HepG2 (cell line): ENCODE measurements at regions not wholly inside any gene's neighbourhood (a gene's known extent, or its start where the extent isn't known, plus 50 kb on each side); places are given as distances from the start of the nearest gene placed in this dataset.

Experiments
- ATAC-seq: fragments of 200-7000 bp; cut with Tn5 transposase; 3 replicates; pipeline ENCODE4 v1.9.1; 2020; ENCODE audit warnings: mild to moderate bottlenecking, moderate library complexity
- BruUV-seq: library from RNA; stranded (reverse); fragments of 400-500 nt; replicated peaks from 2 replicates; lab custom pipeline; 2021; lab: Mats Ljungman, UMichigan
- CTCF ChIA-PET: fragments of 300-600 bp; formaldehyde crosslinking; extraction: SDS; loops from one replicate; lab custom pipeline; 2021; ENCODE audit warnings: low total read pairs, inconsistent platforms, low intra/inter-chr PET ratio; lab: Yijun Ruan, JAX
- POLR2A ChIA-PET: fragments of 350-600 bp; sonication (Branson Sonifier 250); formaldehyde crosslinking; loops from one replicate; lab custom pipeline; 2020; ENCODE audit warnings: antibody characterized with exemption, inconsistent platforms; lab: Yijun Ruan, JAX
- DNase-seq: peaks from one replicate; pipeline ENCODE4 v3.0.0-alpha.2; 2015; ENCODE audit warnings: low spot score
- FAIRE-seq: peaks from 3 replicates; lab custom pipeline; 2011; peaks lifted over from hg19 to GRCh38; lab: Jason Lieb, UNC
- H2AFZ ChIP-seq: one replicate; pipeline ENCODE4 v1.6.1; 2011; ENCODE audit warnings: low read length, inconsistent platforms
- H3K27ac ChIP-seq: fragments of 300-600 bp; 3 replicates; pipeline ENCODE4 v1.8.0; 2011; ENCODE audit warnings: mixed run types, mild to moderate bottlenecking, mixed read lengths, low read length, inconsistent platforms; ENCODE audit not compliant: insufficient read depth; ENCODE audit errors: extremely low read length
- H3K27me3 ChIP-seq, 2 experiments: fragments of 200-600 bp in 1 of 2; 2 replicates in 1 of 2; 3 replicates in 1 of 2; pipeline versions ENCODE4 v1.6.0 to v1.8.0; 2011; ENCODE audit warnings: low read length in 2 of 2, mild to moderate bottlenecking in 2 of 2, moderate library complexity in 2 of 2, inconsistent platforms in 1 of 2; ENCODE audit not compliant: insufficient read depth in 2 of 2, control insufficient read depth in 1 of 2
- H3K36me3 ChIP-seq, 2 experiments: fragments of 200-600 bp in 1 of 2; replicated peaks in 1 of 2; 2 replicates in 1 of 2; 3 replicates in 1 of 2; pipeline versions ENCODE4 v1.5.1 to v1.8.0; 2011; ENCODE audit warnings: low read length in 2 of 2, inconsistent platforms in 1 of 2; ENCODE audit not compliant: insufficient read depth in 2 of 2, control insufficient read depth in 1 of 2
- H3K4me1 ChIP-seq: 2 replicates; pipeline ENCODE4 v1.5.1; 2012; ENCODE audit warnings: low read length, inconsistent platforms; ENCODE audit not compliant: insufficient read depth
- H3K4me2 ChIP-seq: 2 replicates; pipeline ENCODE4 v1.6.0; 2011; ENCODE audit warnings: low read depth, low read length, inconsistent platforms
- H3K4me3 ChIP-seq, 3 experiments: fragments of 200-600 bp in 1 of 3; sonication (generic), shearing (Covaris generic) in 1 of 3; replicated peaks in 1 of 3; 2 replicates each; pipeline ENCODE4 v1.5.1; 2011 to 2016; ENCODE audit warnings: low read length in 3 of 3, inconsistent platforms in 2 of 3, low read depth in 2 of 3, mild to moderate bottlenecking in 2 of 3, control low read depth in 1 of 3, mixed read lengths in 1 of 3; ENCODE audit not compliant: insufficient read depth in 1 of 3
- H3K79me2 ChIP-seq: one replicate; pipeline ENCODE4 v1.6.1; 2011; ENCODE audit warnings: low read length, inconsistent platforms; ENCODE audit not compliant: insufficient read depth
- H3K9ac ChIP-seq: 2 replicates; pipeline ENCODE4 v1.6.0; 2011; ENCODE audit warnings: mild to moderate bottlenecking, low read depth, low read length, inconsistent platforms; ENCODE audit not compliant: insufficient read depth
- H3K9me3 ChIP-seq: 2 replicates; pipeline ENCODE4 v1.5.1; 2012; ENCODE audit warnings: mild to moderate bottlenecking, low read length
- H4K20me1 ChIP-seq: 2 replicates; pipeline ENCODE4 v1.6.0; 2011; ENCODE audit warnings: inconsistent platforms, mild to moderate bottlenecking, low read length, moderate library complexity; ENCODE audit not compliant: insufficient read depth
- DR1 ChIP-seq: sonication (generic); formaldehyde crosslinking; IDR thresholded peaks from 2 replicates; pipeline ENCODE4 v1.8.0; 2021; ENCODE audit warnings: mild to moderate bottlenecking, missing genetic modification reagents, inconsistent platforms
- HNF1A ChIP-seq, 2 experiments: sonication (generic) in 1 of 2; formaldehyde crosslinking in 1 of 2; IDR thresholded peaks; 2 replicates each; pipeline versions ENCODE4 v1.4.0 to v1.6.1; 2016 to 2020; ENCODE audit warnings: borderline replicate concordance in 1 of 2, low read depth in 1 of 2, mild to moderate bottlenecking in 1 of 2, missing genetic modification reagents in 1 of 2
- KLF9 ChIP-seq: IDR thresholded peaks from 2 replicates; pipeline ENCODE4 v1.6.1; 2016; ENCODE audit warnings: low read depth
- NR2F1 ChIP-seq, 2 experiments: fragments of 450-650 bp in 1 of 2; formaldehyde crosslinking in 1 of 2; IDR thresholded peaks; 2 replicates each; pipeline versions ENCODE4 v1.5.0 to v1.6.1; 2016 to 2020; ENCODE audit warnings: mild to moderate bottlenecking in 1 of 2, missing compliant biosample characterization in 1 of 2, missing genetic modification reagents in 1 of 2, moderate library complexity in 1 of 2
- PHF21A ChIP-seq: sonication (generic); formaldehyde crosslinking; IDR thresholded peaks from 2 replicates; pipeline ENCODE4 v1.5.0; 2020; ENCODE audit warnings: mild to moderate bottlenecking, missing genetic modification reagents
- SP1 ChIP-seq, 2 experiments: fragments of 450-650 bp in 1 of 2; sonication (generic) in 1 of 2; formaldehyde crosslinking in 1 of 2; IDR thresholded peaks; 2 replicates each; pipeline versions ENCODE4 v1.4.0 to v1.6.1; 2016 to 2020; ENCODE audit warnings: missing genetic modification reagents in 1 of 2
- TAF1 ChIP-seq: sonication (generic); formaldehyde crosslinking; IDR thresholded peaks from 2 replicates; pipeline ENCODE4 v1.4.0; 2020; ENCODE audit warnings: missing genetic modification reagents
- TOPORS ChIP-seq: sonication (generic); formaldehyde crosslinking; IDR thresholded peaks from 2 replicates; pipeline ENCODE4 v1.8.0; 2023; ENCODE audit warnings: mild to moderate bottlenecking, missing genetic modification reagents
- ZBTB8A ChIP-seq: sonication (generic); formaldehyde crosslinking; IDR thresholded peaks from 2 replicates; pipeline ENCODE4 v1.4.0; 2020; ENCODE audit warnings: mild to moderate bottlenecking, low read depth, missing genetic modification reagents, borderline replicate concordance
- ZNF713 ChIP-seq: sonication (generic); formaldehyde crosslinking; IDR thresholded peaks from 2 replicates; pipeline ENCODE4 v1.4.0; 2020; ENCODE audit warnings: mild to moderate bottlenecking, missing genetic modification reagents
- ZNF792 ChIP-seq: IDR thresholded peaks from 2 replicates; pipeline ENCODE4 v1.6.1; 2016
- ZSCAN30 ChIP-seq: sonication (generic); formaldehyde crosslinking; IDR thresholded peaks from 2 replicates; pipeline ENCODE4 v1.5.0; 2020; ENCODE audit warnings: mild to moderate bottlenecking, missing genetic modification reagents
- WGBS: methylation state at CpG from one replicate; pipeline ENCODE4 v1.1.6; 2017; ENCODE audit warnings: low lambda C conversion rate; 5-methylcytosine and 5-hydroxymethylcytosine counted together
- in situ Hi-C: cut with HindIII; loops from 2 replicates; pipeline ENCODE4 v1.10.0; 2017; ENCODE audit warnings: low pct_unique_long_range_greater_than_20kb; ENCODE audit not compliant: extremely low pct_ligation_motif_present
- intact Hi-C: fragments of 100-400 bp; cut with micrococcal nuclease; formaldehyde crosslinking; loops from one replicate; pipeline ENCODE4 v1.10.0; 2022; ENCODE audit not compliant: unreplicated experiment
- TF ChIP-seq, protein P1 (sequence below): sonication (generic); formaldehyde crosslinking; IDR thresholded peaks from 2 replicates; pipeline ENCODE4 v1.4.0; 2020; ENCODE audit warnings: mild to moderate bottlenecking, missing genetic modification reagents
- TF ChIP-seq, protein P2 (sequence below): sonication (generic); formaldehyde crosslinking; conservative IDR thresholded peaks from 2 replicates; pipeline ENCODE4 v1.8.0; 2022; ENCODE audit warnings: mild to moderate bottlenecking, moderate library complexity, missing genetic modification reagents
- TF ChIP-seq, protein P3 (sequence below): sonication (generic); formaldehyde crosslinking; IDR thresholded peaks from 2 replicates; pipeline ENCODE4 v1.8.0; 2022; ENCODE audit warnings: missing genetic modification reagents, low read depth, mild to moderate bottlenecking, borderline replicate concordance

- CTCF ChIA-PET: no interaction called here
- FAIRE-seq (no peak), ATAC-seq (no peak)
These were observed 540.2 kb downstream of the MIAT start for GRCh38 chr22:27197618-27198017.

DNA sequence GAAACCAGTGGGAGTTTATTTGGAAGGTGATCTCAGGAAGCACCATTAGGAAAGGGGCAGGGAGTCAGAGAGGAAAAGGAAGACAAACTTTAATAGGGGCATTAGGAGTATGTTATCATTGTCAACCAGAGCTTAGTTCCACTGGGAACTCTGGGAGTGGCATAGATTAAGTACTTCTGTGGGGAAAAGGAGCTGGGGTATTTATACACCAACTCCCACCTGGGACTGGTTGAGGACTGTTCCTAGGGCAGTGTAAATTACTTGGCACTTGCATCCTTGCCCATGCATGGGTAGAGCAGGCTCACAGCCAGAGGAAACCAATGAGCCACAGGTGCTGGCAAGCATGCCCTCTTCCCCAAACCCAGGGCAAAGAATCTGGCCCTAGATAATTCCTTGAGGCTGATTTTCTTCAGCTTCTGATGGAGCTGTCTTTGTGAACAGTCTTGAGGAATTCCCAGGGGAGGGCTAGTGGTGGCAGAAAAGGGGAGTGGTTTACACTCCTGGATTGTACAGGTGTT is 541.2 kb downstream of the MIAT start:
- no peak for FAIRE-seq
- DNase-seq: no peak

More at GRCh38 chr22:27197618-27198017, 540.2 kb downstream of the MIAT start:
- Histone ChIP-seq H3K36me3 (no peaks in the 10 kb centered on the region), H3K4me3 (no peak overlapping the region), H3K27ac (no peak overlapping the region), H3K9ac (no peak overlapping the region), H3K79me2 (no peaks in the 10 kb centered on the region), H4K20me1 (no peaks in the 10 kb centered on the region), H2AFZ (no peak overlapping the region), H3K4me1 (no peaks in the 10 kb centered on the region), H3K9me3 (no peaks in the 10 kb centered on the region), H3K4me2 (no peak overlapping the region), H3K27me3 (peaks cover 0 to 8% of the 10 kb centered on the region in 2 experiments; a peak in 1 of 5 replicates)
- 0% methylated on average over 1 of the region's 1 CpG for WGBS
- TF ChIP-seq ZNF713 (CRISPR knock-in tag) (no peak), ZNF792 (CRISPR knock-in tag) (no peak), KLF9 (no peak), DR1 (CRISPR knock-in tag) (no peak), SP1 (IDR thresholded peaks at IDR 0.05) (no peak), SP1 (CRISPR knock-in tag; IDR thresholded peaks at IDR 0.05) (no peak), ZSCAN30 (CRISPR knock-in tag) (no peak)
- intact Hi-C loops (no loop called here), in situ Hi-C loops (no loop called here)
- no peak for DNase-seq
- POLR2A ChIA-PET: no interaction called here
- BruUV-seq: no TSS peak

More for the DNA sequence above, 541.2 kb downstream of the MIAT start:
- BruUV-seq: no TSS peak
- ChIA-PET POLR2A (no interaction called here), CTCF (no interaction called here)
- in situ Hi-C loops: no loop called here
- TF ChIP-seq, protein P1, sequence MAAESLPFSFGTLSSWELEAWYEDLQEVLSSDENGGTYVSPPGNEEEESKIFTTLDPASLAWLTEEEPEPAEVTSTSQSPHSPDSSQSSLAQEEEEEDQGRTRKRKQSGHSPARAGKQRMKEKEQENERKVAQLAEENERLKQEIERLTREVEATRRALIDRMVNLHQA (CRISPR knock-in tag): no peak
- TF ChIP-seq TOPORS (CRISPR knock-in tag) (no peak), TAF1 (CRISPR knock-in tag) (no peak), NR2F1 (CRISPR knock-in tag; IDR thresholded peaks at IDR 0.05) (no peak), HNF1A (IDR thresholded peaks at IDR 0.05; ENCODE audit: low read depth) (no peak), HNF1A (CRISPR knock-in tag; IDR thresholded peaks at IDR 0.05; ENCODE audit: borderline replicate concordance) (no peak), PHF21A (CRISPR knock-in tag) (no peak), ZBTB8A (CRISPR knock-in tag) (no peak)
- TF ChIP-seq, protein P2, sequence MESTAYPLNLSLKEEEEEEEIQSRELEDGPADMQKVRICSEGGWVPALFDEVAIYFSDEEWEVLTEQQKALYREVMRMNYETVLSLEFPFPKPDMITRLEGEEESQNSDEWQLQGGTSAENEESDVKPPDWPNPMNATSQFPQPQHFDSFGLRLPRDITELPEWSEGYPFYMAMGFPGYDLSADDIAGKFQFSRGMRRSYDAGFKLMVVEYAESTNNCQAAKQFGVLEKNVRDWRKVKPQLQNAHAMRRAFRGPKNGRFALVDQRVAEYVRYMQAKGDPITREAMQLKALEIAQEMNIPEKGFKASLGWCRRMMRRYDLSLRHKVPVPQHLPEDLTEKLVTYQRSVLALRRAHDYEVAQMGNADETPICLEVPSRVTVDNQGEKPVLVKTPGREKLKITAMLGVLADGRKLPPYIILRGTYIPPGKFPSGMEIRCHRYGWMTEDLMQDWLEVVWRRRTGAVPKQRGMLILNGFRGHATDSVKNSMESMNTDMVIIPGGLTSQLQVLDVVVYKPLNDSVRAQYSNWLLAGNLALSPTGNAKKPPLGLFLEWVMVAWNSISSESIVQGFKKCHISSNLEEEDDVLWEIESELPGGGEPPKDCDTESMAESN (CRISPR knock-in tag): no peak
- TF ChIP-seq, protein P3, sequence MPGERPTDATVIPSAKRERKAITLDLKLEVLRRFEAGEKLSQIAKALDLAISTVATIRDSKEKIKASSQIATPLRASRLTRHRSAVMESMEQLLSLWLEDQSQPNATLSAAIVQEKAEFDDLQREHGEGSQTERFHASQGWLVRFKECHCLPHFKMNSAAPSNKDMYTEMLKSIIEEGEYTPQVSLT (CRISPR knock-in tag): no peak
- Histone ChIP-seq H3K79me2 (no peaks in the 10 kb centered on the region), H3K9ac (no peak overlapping the region), H3K4me2 (no peak overlapping the region), H2AFZ (no peak overlapping the region), H3K36me3 (no peaks in the 10 kb centered on the region), H3K27me3 (peaks cover 0 to 12% of the 10 kb centered on the region in 2 experiments; a peak in 1 of 5 replicates), H3K27ac (no peak overlapping the region), H4K20me1 (no peaks in the 10 kb centered on the region), H3K4me3 (no peak overlapping the region), H3K9me3 (no peaks in the 10 kb centered on the region), H3K4me1 (no peaks in the 10 kb centered on the region)
- ATAC-seq: no peak
- intact Hi-C loops: no loop called here
